Effector memory CD8-positive, alpha-beta T cell (primary cell): ENCODE measurements at regions not wholly inside any gene's neighbourhood (a gene's known extent, or its start where the extent isn't known, plus 50 kb on each side); places are given as distances from the start of the nearest gene placed in this dataset.

ENCODE experiments used
- ATAC-seq: fragments of 150-1000 bp; cut with Tn5 transposase; replicated peaks from 2 replicates; pipeline ENCODE4 v1.10.0; 2021; ENCODE audit warnings: mild to moderate bottlenecking, moderate library complexity
- DNase-seq, 3 experiments: peaks; one replicate each; pipeline ENCODE4 v3.0.0; 2021
- H3K27ac Mint-ChIP-seq, 2 donors: one replicate each; pipeline ENCODE4 v1.8.0; 2022; ENCODE audit warnings: mild to moderate bottlenecking in 2 of 2, mixed read lengths in 2 of 2, moderate library complexity in 2 of 2
- H3K27me3 Mint-ChIP-seq, 2 donors: one replicate each; pipeline ENCODE4 v1.8.0; 2022; ENCODE audit warnings: mixed read lengths in 2 of 2
- H3K36me3 Mint-ChIP-seq: one replicate; pipeline ENCODE4 v1.8.0; 2022; ENCODE audit warnings: mild to moderate bottlenecking, moderate library complexity, mixed read lengths; ENCODE audit not compliant: insufficient read depth
- H3K4me1 Mint-ChIP-seq, 2 donors: one replicate each; pipeline ENCODE4 v1.8.0; 2022; ENCODE audit warnings: low read depth in 2 of 2, mixed read lengths in 2 of 2
- H3K4me3 Mint-ChIP-seq, 2 donors: one replicate each; pipeline ENCODE4 v1.8.0; 2022; ENCODE audit warnings: mild to moderate bottlenecking in 2 of 2, mixed read lengths in 2 of 2, moderate library complexity in 2 of 2
- H3K9me3 Mint-ChIP-seq, 2 donors: one replicate each; pipeline ENCODE4 v1.8.0; 2022; ENCODE audit warnings: mixed read lengths in 2 of 2

DNA sequence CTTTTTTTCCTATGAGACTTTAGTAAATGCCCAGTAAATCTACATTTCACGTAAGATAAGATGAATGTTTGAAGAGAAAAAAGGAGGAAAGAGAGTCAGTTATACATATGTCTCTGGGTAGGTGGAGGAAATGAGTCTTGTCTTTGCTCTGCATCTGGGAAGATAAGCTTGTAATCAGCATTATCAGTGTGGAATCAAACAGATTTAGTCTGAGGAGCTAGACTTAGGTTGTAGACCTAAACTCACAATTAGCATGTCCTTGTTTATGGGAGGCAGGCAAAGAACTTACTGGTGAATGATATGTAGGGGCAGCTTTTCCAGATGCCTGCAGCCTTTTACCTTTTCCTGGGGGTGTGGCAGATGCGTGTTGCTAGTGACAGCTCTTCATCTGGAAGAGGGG lies 962.3 kb downstream of the TBC1D22A start:
- no peaks in the 10 kb centered on the region for H3K9me3 Mint-ChIP-seq
- peaks cover 16 to 65% of the 10 kb centered on the region in 2 donors for H3K27me3 Mint-ChIP-seq
- H3K4me1 Mint-ChIP-seq = no peaks in the 10 kb centered on the region
- H3K4me3 Mint-ChIP-seq = no peak overlapping the region
- no peaks in the 10 kb centered on the region for H3K36me3 Mint-ChIP-seq
- DNase-seq (no peak), ATAC-seq (no peak)
- no peak overlapping the region for H3K27ac Mint-ChIP-seq

- no peak for ATAC-seq
Measured at GRCh38 chr22:47724030-47724429, 961.6 kb downstream of the TBC1D22A start.

DNA sequence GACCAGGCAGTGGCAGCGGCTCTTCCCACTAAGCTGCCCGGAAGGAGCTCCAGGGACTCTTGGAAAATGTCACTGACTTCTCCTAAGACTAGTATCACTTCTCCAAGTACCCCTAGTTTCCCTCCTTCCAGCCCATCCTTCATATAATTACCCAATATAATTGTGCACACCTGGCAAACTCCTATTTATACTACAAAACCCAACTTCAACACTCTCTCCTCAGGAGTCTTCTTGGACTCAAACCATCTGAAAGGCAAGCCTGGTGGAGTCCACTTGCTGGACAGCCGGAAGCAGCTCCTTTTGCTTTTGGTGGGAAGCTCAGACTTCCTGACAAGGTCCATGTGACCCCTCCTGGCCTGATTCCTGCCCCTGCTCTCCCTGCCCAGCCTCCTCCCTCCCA lies 955.9 kb downstream of the TBC1D22A start:
- Mint-ChIP-seq H3K4me1 (no peaks in the 10 kb centered on the region), H3K27ac (no peak overlapping the region), H3K4me3 (no peak overlapping the region), H3K9me3 (no peaks in the 10 kb centered on the region), H3K27me3 (peaks cover 45 to 91% of the 10 kb centered on the region in 2 donors), H3K36me3 (no peaks in the 10 kb centered on the region)
- ATAC-seq (no peak), DNase-seq (no peak)

More at GRCh38 chr22:47724030-47724429, 961.6 kb downstream of the TBC1D22A start:
- Mint-ChIP-seq H3K9me3 (no peaks in the 10 kb centered on the region), H3K36me3 (no peaks in the 10 kb centered on the region), H3K27me3 (peaks cover 21 to 66% of the 10 kb centered on the region in 2 donors), H3K4me3 (no peak overlapping the region), H3K27ac (no peak overlapping the region), H3K4me1 (no peaks in the 10 kb centered on the region)
- no peak for DNase-seq

DNA sequence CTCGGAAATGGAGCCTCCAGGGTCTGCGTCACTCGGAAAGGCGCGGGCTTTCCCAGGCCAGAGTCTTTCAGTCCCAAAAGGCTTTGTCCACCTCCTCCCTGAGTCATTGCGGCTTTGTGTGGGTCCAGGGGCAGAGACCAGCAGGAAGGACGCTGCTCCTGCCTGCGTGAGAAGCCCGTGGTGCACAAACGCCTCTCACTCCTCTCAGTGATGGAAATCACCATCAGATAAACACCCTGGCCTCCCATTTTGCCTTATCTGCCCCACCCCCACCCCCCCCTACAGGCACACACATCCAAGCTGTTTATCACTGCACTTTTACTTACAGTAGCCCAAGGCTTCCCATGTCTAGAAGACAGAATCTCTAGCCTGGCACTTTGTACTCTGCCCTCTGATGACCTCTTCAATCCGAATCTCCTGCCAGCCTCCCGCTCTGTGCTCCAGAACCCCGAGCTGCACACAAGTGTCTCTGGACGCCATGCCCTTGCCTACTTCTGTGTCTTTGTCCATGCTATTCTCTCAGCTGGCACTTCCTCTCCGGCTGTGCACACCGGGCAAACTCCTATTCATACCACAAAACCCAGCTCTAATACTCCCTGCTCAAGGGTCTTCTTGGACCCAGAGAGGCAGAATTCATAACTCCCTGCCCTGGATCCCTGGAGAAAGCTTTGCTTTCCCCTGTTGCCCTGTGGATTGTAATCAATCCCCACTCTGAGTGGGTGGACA lies 954.6 kb downstream of the TBC1D22A start:
- Mint-ChIP-seq H3K4me3 (no peak overlapping the region), H3K36me3 (no peaks in the 10 kb centered on the region), H3K4me1 (no peaks in the 10 kb centered on the region), H3K27me3 (peaks cover 52 to 91% of the 10 kb centered on the region in 2 donors), H3K27ac (no peak overlapping the region), H3K9me3 (no peaks in the 10 kb centered on the region)
- ATAC-seq (no peak), DNase-seq (no peak)

DNA sequence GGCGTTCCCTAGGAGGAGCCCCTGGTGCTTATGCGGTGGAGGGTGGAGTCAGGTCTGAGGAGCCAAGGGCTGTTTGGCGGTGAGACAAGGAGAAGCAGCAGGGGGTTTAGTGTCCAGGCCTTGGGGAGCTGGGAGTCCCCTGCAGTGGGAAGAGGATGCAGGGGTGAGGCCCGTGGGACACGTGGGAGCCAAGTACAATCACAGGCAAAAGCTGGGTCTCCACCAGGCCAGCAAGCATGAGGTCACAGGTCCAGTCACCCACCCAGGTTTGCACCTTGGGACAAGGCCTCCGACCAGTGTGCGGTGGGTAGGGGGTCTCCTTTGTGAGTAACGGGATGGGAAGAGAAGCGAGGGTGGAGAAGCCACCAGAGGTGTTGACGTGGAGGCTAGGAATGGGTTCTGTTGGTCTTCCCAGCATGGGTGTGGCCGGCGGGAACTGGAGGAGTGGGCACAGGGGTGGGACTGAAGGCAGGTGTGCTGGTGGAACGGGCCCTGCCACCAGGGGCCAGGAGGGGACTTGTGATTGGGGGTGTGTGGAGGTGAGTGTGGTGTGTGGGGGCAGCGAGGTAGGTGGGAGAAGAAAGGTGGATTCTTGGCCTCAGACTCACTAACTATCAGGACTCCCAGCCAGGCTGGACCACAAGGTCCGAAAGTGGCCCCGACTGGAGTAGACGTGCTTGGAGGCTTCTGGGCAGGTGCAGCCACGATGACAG lies 953.6 kb downstream of the TBC1D22A start:
- H3K4me1 Mint-ChIP-seq = no peaks in the 10 kb centered on the region
- no peak for DNase-seq
- H3K27me3 Mint-ChIP-seq = peaks cover 47 to 82% of the 10 kb centered on the region in 2 donors
- H3K27ac Mint-ChIP-seq = no peak overlapping the region
- no peaks in the 10 kb centered on the region for H3K9me3 Mint-ChIP-seq
- no peak overlapping the region for H3K4me3 Mint-ChIP-seq
- no peaks in the 10 kb centered on the region for H3K36me3 Mint-ChIP-seq
- ATAC-seq = no peak

DNA sequence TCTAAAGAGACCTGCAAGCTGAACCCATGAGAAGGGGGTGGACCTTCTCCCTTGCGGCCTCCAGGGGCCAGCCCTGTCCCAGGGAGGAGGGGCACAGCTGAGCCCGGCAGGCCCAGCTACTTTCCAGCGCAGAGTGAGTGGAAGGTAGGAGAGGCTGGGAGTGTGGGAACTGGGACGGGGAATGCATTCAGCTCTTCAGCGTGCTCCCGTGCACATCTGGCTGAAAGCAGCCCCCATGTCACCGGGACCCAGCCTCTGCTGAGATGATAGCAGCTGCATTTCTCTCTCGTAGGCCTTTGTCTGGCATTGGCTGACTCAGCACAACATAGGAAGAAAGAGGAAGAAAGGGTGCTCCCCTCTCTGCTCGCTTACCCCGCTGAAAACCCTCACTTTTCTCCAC lies 951.5 kb downstream of the TBC1D22A start:
- no peaks in the 10 kb centered on the region for H3K9me3 Mint-ChIP-seq
- DNase-seq = no peak
- H3K27me3 Mint-ChIP-seq = peaks cover 51 to 71% of the 10 kb centered on the region in 2 donors
- no peaks in the 10 kb centered on the region for H3K36me3 Mint-ChIP-seq
- H3K4me3 Mint-ChIP-seq = no peak overlapping the region
- no peak overlapping the region for H3K27ac Mint-ChIP-seq
- ATAC-seq = no peak
- H3K4me1 Mint-ChIP-seq = no peaks in the 10 kb centered on the region

GRCh38 chr22:47710135-47710534 lies 947.7 kb downstream of the TBC1D22A start:
- H3K4me1 Mint-ChIP-seq = no peaks in the 10 kb centered on the region
- no peaks in the 10 kb centered on the region for H3K36me3 Mint-ChIP-seq
- no peak overlapping the region for H3K4me3 Mint-ChIP-seq
- no peaks in the 10 kb centered on the region for H3K9me3 Mint-ChIP-seq
- no peak for ATAC-seq
- H3K27ac Mint-ChIP-seq = no peak overlapping the region
- peaks cover 48 to 60% of the 10 kb centered on the region in 2 donors for H3K27me3 Mint-ChIP-seq
- no peak for DNase-seq

DNA sequence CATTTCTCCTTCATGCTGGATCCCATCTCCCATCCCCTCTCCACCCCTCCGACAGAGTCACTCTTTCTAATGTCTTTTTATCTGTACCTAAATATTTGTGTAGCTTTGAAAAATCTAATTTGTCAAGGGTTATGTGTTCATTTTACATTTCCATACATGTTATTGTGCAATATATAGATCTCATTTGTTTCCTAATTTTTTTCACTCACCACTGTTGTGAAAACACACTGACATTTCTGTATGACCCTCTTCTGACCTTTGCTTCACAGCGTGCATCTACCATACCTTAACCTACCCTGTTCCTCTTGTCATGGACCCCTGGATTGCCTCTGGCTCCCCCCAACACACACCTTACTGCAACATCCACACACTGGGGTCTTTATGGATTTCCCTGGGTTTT lies 942.9 kb downstream of the TBC1D22A start:
- Mint-ChIP-seq H3K36me3 (no peaks in the 10 kb centered on the region), H3K4me1 (no peaks in the 10 kb centered on the region), H3K9me3 (no peaks in the 10 kb centered on the region), H3K4me3 (no peak overlapping the region), H3K27ac (no peak overlapping the region), H3K27me3 (peaks cover 34 to 37% of the 10 kb centered on the region in 2 donors)
- ATAC-seq (no peak), DNase-seq (no peak)

DNA sequence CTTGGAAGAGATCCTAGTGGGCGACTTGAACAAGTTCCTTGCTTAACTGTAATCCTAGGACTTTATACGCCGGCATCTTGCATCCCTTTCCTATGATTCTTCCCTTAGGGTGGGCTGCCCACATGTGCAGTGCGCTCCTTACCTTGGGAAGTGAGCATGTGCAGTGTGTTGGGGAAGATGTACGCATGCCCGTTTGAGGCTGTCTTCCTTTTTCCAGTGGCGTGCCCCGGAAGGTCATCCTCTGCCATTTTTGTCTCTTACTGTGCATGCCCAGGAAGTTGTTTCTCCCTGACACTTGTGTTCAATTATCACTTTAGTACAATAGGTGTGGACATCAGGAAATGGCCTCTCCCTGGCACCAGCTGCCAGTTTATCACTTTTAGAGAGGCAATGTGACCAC lies 936.5 kb downstream of the TBC1D22A start:
- H3K36me3 Mint-ChIP-seq = no peaks in the 10 kb centered on the region
- H3K4me1 Mint-ChIP-seq = no peaks in the 10 kb centered on the region
- no peaks in the 10 kb centered on the region for H3K9me3 Mint-ChIP-seq
- DNase-seq (no peak), ATAC-seq (no peak)
- H3K27ac Mint-ChIP-seq = no peak overlapping the region
- H3K4me3 Mint-ChIP-seq = no peak overlapping the region
- peaks cover 7 to 12% of the 10 kb centered on the region in 2 donors for H3K27me3 Mint-ChIP-seq

DNA sequence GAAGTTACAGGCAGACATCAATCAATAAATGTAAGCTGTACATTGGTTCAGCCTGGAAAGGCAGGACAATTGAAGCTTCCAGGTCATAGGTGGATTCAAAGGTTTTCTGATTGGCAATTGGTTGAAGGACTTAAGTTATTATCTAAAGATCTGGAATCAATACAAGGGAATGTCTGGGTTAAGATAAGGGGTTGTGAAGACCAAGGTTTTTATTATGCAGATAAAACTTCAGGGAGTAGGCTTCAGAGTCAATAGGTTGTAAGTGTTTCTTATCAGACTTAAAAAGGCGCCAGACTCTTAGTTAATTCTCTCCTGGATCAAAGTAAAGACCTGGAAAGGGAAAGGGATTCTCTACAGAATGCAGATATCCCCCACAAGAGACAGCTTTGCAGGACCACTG lies 935.4 kb downstream of the TBC1D22A start:
- no peak overlapping the region for H3K4me3 Mint-ChIP-seq
- ATAC-seq (no peak), DNase-seq (no peak)
- peaks cover 7 to 22% of the 10 kb centered on the region in 2 donors for H3K27me3 Mint-ChIP-seq
- H3K27ac Mint-ChIP-seq = no peak overlapping the region
- no peaks in the 10 kb centered on the region for H3K36me3 Mint-ChIP-seq
- no peaks in the 10 kb centered on the region for H3K4me1 Mint-ChIP-seq
- H3K9me3 Mint-ChIP-seq = no peaks in the 10 kb centered on the region

DNA sequence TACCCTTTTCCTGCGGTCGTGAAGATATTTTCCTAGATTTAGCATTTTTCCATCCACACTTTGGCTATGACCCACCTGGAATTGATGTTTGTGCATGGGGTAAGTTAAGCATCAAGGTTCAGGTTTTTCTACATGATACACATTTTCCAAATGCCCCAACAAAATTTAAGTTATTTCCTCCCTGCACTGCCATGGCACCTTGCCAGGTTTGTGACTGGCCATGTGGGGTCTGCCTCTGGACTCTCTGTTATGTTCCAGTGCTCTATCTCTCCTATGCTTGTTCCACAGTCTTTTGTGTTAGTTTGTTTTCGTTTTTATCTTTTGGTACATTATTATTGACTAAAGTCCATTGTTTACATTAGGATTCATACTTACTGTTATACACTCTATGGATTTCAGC lies 934.3 kb downstream of the TBC1D22A start:
- ATAC-seq (no peak), DNase-seq (no peak)
- Mint-ChIP-seq H3K4me1 (no peaks in the 10 kb centered on the region), H3K4me3 (no peak overlapping the region), H3K27me3 (peaks cover 7 to 24% of the 10 kb centered on the region in 2 donors), H3K36me3 (no peaks in the 10 kb centered on the region), H3K27ac (no peak overlapping the region), H3K9me3 (no peaks in the 10 kb centered on the region)

GRCh38 chr22:47695176-47695575 lies 932.7 kb downstream of the TBC1D22A start:
- Mint-ChIP-seq H3K9me3 (no peaks in the 10 kb centered on the region), H3K4me1 (no peaks in the 10 kb centered on the region), H3K36me3 (no peaks in the 10 kb centered on the region), H3K27ac (no peak overlapping the region), H3K4me3 (no peak overlapping the region), H3K27me3 (peaks cover 7 to 25% of the 10 kb centered on the region in 2 donors)
- ATAC-seq (no peak), DNase-seq (no peak)

- DNase-seq (no peak), ATAC-seq (no peak)
- H3K27me3 Mint-ChIP-seq = peaks cover 11 to 30% of the 10 kb centered on the region in 2 donors
- no peaks in the 10 kb centered on the region for H3K4me1 Mint-ChIP-seq
- no peaks in the 10 kb centered on the region for H3K36me3 Mint-ChIP-seq
- no peak overlapping the region for H3K4me3 Mint-ChIP-seq
- H3K9me3 Mint-ChIP-seq = no peaks in the 10 kb centered on the region
- no peak overlapping the region for H3K27ac Mint-ChIP-seq
Measured at GRCh38 chr22:47694536-47695130, 932.2 kb downstream of the TBC1D22A start.

- no peak for ATAC-seq
- H3K27me3 Mint-ChIP-seq = peaks cover 11 to 31% of the 10 kb centered on the region in 2 donors
- no peaks in the 10 kb centered on the region for H3K9me3 Mint-ChIP-seq
- no peak overlapping the region for H3K4me3 Mint-ChIP-seq
- DNase-seq = no peak
- H3K36me3 Mint-ChIP-seq = no peaks in the 10 kb centered on the region
- no peaks in the 10 kb centered on the region for H3K4me1 Mint-ChIP-seq
- H3K27ac Mint-ChIP-seq = no peak overlapping the region
Measured at GRCh38 chr22:47693606-47694005, 931.2 kb downstream of the TBC1D22A start.
